PC-9 (cell line): ENCODE measurements at regions not wholly inside any gene's neighbourhood (a gene's known extent, or its start where the extent isn't known, plus 50 kb on each side); places are given as distances from the start of the nearest gene placed in this dataset.

Experiments used
- BruUV-seq: library from RNA; stranded (reverse); fragments of 400-500 nt; replicated peaks from 2 replicates; lab custom pipeline; 2021; lab: Mats Ljungman, UMichigan
- CTCF ChIA-PET: fragments of 300-600 bp; sonication (Branson Sonifier 250); formaldehyde crosslinking; loops from one replicate; lab custom pipeline; 2022; ENCODE audit warnings: antibody characterized with exemption; lab: Charles Lee
- POLR2A ChIA-PET: fragments of 300-600 bp; sonication (Branson Sonifier 250); formaldehyde crosslinking; loops from one replicate; lab custom pipeline; 2022; ENCODE audit warnings: antibody characterized with exemption; ENCODE audit not compliant: unreplicated experiment; lab: Charles Lee
- DNase-seq, 2 experiments: peaks; one replicate each; pipeline versions ENCODE4 v3.0.0 to v3.0.0-alpha.2; 2015 to 2022; ENCODE audit warnings: mixed read lengths in 1 of 2
- H2AFZ ChIP-seq: fragments of 200-600 bp; sonication (generic); 2 replicates; pipeline ENCODE4 v1.8.1; 2017; ENCODE audit warnings: antibody characterized with exemption
- H3F3A ChIP-seq: fragments of 200-600 bp; sonication (generic); 2 replicates; pipeline ENCODE4 v1.8.1; 2017; ENCODE audit warnings: antibody characterized with exemption, mild to moderate bottlenecking, low read depth; ENCODE audit not compliant: insufficient read depth
- H3K27ac ChIP-seq: fragments of 200-600 bp; sonication (generic); 2 replicates; pipeline ENCODE4 v1.6.1; 2016; ENCODE audit warnings: mixed run types
- H3K27me3 ChIP-seq: fragments of 200-600 bp; sonication (generic); 2 replicates; pipeline ENCODE4 v1.6.1; 2016; ENCODE audit warnings: low read depth, mixed run types; ENCODE audit not compliant: insufficient read depth
- H3K36me3 ChIP-seq: fragments of 200-600 bp; sonication (generic); 2 replicates; pipeline ENCODE4 v1.6.1; 2016; ENCODE audit warnings: low read depth, mixed run types
- H3K4me1 ChIP-seq: fragments of 200-600 bp; sonication (generic); replicated peaks from 2 replicates; pipeline ENCODE4 v1.6.1; 2016; ENCODE audit warnings: mixed run types; ENCODE audit not compliant: insufficient read depth
- H3K4me2 ChIP-seq: fragments of 200-600 bp; sonication (generic); 2 replicates; pipeline ENCODE4 v1.6.1; 2017; ENCODE audit warnings: mixed run types
- H3K4me3 ChIP-seq: fragments of 200-600 bp; sonication (generic); 2 replicates; pipeline ENCODE4 v1.6.1; 2016; ENCODE audit warnings: mixed run types
- H3K79me2 ChIP-seq: fragments of 200-600 bp; sonication (generic); 2 replicates; pipeline ENCODE4 v1.6.1; 2017; ENCODE audit warnings: low read depth, mixed run types
- H3K9me2 ChIP-seq: fragments of 200-600 bp; sonication (generic); 2 replicates; pipeline ENCODE4 v1.8.1; 2017; ENCODE audit warnings: mild to moderate bottlenecking; ENCODE audit not compliant: insufficient read depth
- H3K9me3 ChIP-seq: fragments of 200-600 bp; sonication (generic); 2 replicates; pipeline ENCODE4 v1.8.1; 2016; ENCODE audit warnings: low read depth; ENCODE audit not compliant: insufficient read depth
- H4K20me1 ChIP-seq: fragments of 200-600 bp; sonication (generic); 2 replicates; pipeline ENCODE4 v1.8.1; 2017; ENCODE audit not compliant: insufficient read depth
- CTCF ChIP-seq: fragments of 200-600 bp; sonication (generic); conservative IDR thresholded peaks from 2 replicates; pipeline ENCODE4 v1.6.1; 2017; ENCODE audit warnings: mixed run types, antibody characterized with exemption, mild to moderate bottlenecking, moderate library complexity
- EZH2 ChIP-seq: fragments of 200-600 bp; sonication (generic); IDR thresholded peaks from 2 replicates; pipeline ENCODE4 v1.8.0; 2017; ENCODE audit warnings: antibody characterized with exemption, low read depth
- intact Hi-C: fragments of 100-400 bp; cut with micrococcal nuclease; formaldehyde crosslinking; loops from one replicate; pipeline ENCODE4 v1.10.0; 2022; ENCODE audit not compliant: unreplicated experiment

- no TSS peak for BruUV-seq
- Histone ChIP-seq H3K4me3 (no peak overlapping the region), H3K4me2 (no peak overlapping the region), H3K27ac (no peak overlapping the region), H3K9me3 (no peaks in the 10 kb centered on the region), H2AFZ (no peak overlapping the region), H3F3A (no peaks in the 10 kb centered on the region), H3K79me2 (no peaks in the 10 kb centered on the region), H3K9me2 (no peaks in the 10 kb centered on the region), H4K20me1 (no peaks in the 10 kb centered on the region), H3K27me3 (peaks cover 5% of the 10 kb centered on the region; the same call in 1 of the 2 replicates), H3K4me1 (no peaks in the 10 kb centered on the region), H3K36me3 (no peaks in the 10 kb centered on the region)
- ChIA-PET CTCF (no interaction called here), POLR2A (no interaction called here)
- no peak for DNase-seq
- intact Hi-C loops, result no loop called here
- no peak for TF ChIP-seq EZH2
- TF ChIP-seq CTCF, result no peak
Measured at GRCh38 chr14:101113108-101113612, 209.6 kb upstream of the RTL1 start.

DNA sequence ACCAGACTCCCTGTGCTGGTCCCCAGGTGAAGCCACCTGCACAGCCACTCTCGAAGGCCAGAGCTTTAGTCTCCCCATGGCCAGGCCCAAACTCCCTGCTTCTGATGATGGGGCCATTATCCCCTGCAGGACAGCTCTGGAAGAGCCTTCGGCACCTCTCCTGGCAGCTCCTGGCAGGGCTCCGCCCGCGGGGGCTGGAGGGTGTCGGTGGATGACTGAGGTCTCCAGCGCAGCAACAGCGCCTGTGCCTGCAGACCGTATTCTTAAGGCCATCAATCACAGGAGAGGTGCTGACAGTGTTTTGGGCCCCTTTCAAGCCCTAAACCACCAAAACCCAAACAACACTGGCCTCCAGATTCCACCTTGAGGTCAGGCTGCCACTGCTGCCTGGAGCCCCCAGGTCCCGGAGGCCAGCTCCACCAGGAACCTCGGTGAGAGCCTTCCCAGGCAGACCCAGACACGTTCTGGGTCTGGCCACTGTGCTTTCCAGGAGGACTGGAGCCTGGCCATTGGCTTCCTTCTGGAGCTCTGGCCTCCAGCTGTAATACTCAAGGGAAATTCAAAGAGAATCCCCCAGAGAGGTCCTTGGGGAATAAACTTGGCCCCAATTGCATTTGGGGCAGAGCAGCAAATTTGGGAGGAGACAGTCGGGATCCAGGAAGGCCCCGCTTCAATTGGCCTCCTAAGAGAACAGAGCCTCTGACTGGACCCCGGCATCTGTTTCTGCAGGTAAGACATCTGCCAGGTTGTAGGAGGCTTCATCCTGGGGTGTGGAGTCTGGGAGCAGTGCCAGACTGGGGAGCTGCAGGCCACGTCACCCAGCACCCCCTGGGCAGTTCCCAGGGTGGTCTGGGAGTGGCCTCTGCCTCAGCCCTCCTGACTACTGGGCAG is 210.6 kb upstream of the RTL1 start:
- no peak overlapping the region for H3K4me3 ChIP-seq
- ChIA-PET CTCF (no interaction called here), POLR2A (no interaction called here)
- H3K79me2 ChIP-seq, result no peaks in the 10 kb centered on the region
- no peaks in the 10 kb centered on the region for H3K36me3 ChIP-seq
- H2AFZ ChIP-seq, result no peak overlapping the region
- intact Hi-C loops, result no loop called here
- DNase-seq, result no peak
- H3K4me1 ChIP-seq, result no peaks in the 10 kb centered on the region
- TF ChIP-seq EZH2, result no peak
- TF ChIP-seq CTCF, result no peak
- H3K9me3 ChIP-seq, result no peaks in the 10 kb centered on the region
- H3K9me2 ChIP-seq, result no peaks in the 10 kb centered on the region
- no peak overlapping the region for H3K4me2 ChIP-seq
- no TSS peak for BruUV-seq
- H4K20me1 ChIP-seq, result no peaks in the 10 kb centered on the region
- no peaks in the 10 kb centered on the region for H3F3A ChIP-seq
- H3K27ac ChIP-seq, result no peak overlapping the region
- peaks cover 13% of the 10 kb centered on the region; the same call in 1 of the 2 replicates for H3K27me3 ChIP-seq

DNA sequence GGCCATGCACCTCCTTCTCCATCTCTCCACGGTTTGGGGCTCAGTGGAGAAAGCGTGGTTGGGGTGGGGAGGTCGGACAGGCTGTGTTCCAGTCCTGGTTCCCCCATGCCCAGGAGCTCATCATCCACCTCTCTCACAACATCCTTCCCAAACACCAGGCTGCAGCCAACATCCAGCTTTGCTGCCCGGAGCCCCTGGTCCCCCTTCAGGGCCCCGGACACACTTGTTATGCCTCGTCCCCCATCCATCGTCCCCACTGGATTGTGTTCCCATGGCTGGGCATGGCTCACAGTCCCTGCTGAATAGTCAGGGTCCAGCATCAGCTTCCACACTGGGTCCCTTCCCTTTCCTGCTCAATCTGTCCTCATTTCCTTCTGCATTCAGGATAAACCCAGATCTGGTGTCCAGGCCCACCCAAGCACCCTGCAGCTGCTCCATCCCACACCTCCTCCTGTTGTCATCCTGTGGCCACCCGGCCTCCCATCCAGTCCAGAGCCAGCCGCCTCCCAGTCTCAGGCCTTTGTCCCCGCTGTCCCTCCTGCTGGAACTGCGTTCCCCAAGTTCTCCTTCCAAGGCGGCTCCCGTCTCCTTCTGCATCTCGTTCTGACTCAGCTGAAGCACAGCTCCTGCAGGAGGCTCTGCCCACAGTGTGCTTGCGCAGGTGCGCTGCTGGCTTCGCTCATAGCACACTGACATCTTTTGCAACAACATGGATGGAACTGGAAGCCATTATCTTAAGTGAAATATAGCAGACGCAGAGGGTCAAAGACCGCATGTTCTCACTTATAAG is 211.4 kb upstream of the RTL1 start:
- peaks cover 15% of the 10 kb centered on the region; the same call in 1 of the 2 replicates for H3K27me3 ChIP-seq
- no peak for TF ChIP-seq CTCF
- no peak for TF ChIP-seq EZH2
- no peaks in the 10 kb centered on the region for H3F3A ChIP-seq
- no peaks in the 10 kb centered on the region for H4K20me1 ChIP-seq
- no peak overlapping the region for H3K27ac ChIP-seq
- no peak overlapping the region for H3K4me2 ChIP-seq
- no peaks in the 10 kb centered on the region for H3K9me2 ChIP-seq
- no peaks in the 10 kb centered on the region for H3K9me3 ChIP-seq
- CTCF ChIA-PET, result no interaction called here
- no peak for DNase-seq
- no peak overlapping the region for H3K4me3 ChIP-seq
- H2AFZ ChIP-seq, result no peak overlapping the region
- no peaks in the 10 kb centered on the region for H3K4me1 ChIP-seq
- no TSS peak for BruUV-seq
- POLR2A ChIA-PET, result no interaction called here
- intact Hi-C loops, result no loop called here
- no peaks in the 10 kb centered on the region for H3K36me3 ChIP-seq
- no peaks in the 10 kb centered on the region for H3K79me2 ChIP-seq
